Lower leg skin (tissue), 3 donors: ENCODE measurements at regions not wholly inside any gene's neighbourhood (a gene's known extent, or its start where the extent isn't known, plus 50 kb on each side); places are given as distances from the start of the nearest gene placed in this dataset.

Experiments used
- CTCF ChIP-seq, 3 donors: fragments of 450-650 bp; IDR thresholded peaks; one replicate each; pipeline ENCODE4 v1.5.1; 2016; ENCODE audit warnings: antibody characterized with exemption in 3 of 3, mild to moderate bottlenecking in 3 of 3, moderate library complexity in 2 of 3
- POLR2A ChIP-seq, 2 donors: fragments of 450-650 bp; IDR thresholded peaks; one replicate each; pipeline ENCODE4 v1.6.1; 2016 to 2017; ENCODE audit warnings: antibody characterized with exemption in 2 of 2, mild to moderate bottlenecking in 1 of 2, moderate library complexity in 1 of 2

DNA sequence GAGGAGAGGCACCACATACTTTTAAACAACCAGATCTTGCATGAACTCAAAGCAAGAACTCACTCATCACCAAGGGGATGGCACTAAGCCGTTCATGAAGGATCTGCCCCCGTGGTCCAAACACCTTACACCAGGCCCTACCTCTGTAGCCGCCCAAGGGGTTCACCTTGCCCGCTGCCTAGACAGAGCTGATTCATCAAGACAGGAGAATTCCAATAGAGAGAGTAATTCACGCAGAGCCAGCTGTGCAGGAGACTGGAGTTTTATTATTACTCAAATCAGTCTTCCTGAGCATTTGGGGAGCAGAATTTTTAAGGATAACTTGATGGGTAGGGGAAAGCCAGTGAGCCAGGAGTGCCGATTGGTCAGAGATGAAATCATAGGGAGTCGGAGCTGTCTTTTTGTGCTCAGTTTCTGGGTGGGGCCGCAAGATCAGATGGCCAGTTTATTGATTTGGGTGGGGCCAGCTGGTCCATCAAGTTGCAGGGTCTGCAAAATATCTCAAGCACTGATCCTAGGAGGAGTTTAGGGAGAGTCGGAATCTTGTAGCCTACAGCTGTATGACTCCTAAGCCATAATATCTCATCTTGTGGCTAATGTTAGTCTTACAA, 364.7 kb downstream of the PCDH7 start:
- no peak for TF ChIP-seq CTCF (IDR thresholded peaks at IDR 0.05)
- no peak for TF ChIP-seq POLR2A (IDR thresholded peaks at IDR 0.05)
